Glomerular endothelial cell (primary cell): ENCODE measurements at regions not wholly inside any gene's neighbourhood (a gene's known extent, or its start where the extent isn't known, plus 50 kb on each side); places are given as distances from the start of the nearest gene placed in this dataset.
"Not testable (repeated sequence)": the region's sequence is repeated elsewhere in the genome, so short reads cannot be mapped to it uniquely, and the experiment has no call there.

Experiments
- DNase-seq: peaks from one replicate; pipeline ENCODE4 v3.0.0-alpha.2; 2011; ENCODE audit warnings: low read depth, low spot score; ENCODE audit errors: extremely low read depth

GRCh38 chr6:77089776-77090175 lies 373.5 kb downstream of the HTR1B start:
- DNase-seq: no peak

GRCh38 chr6:77087794-77088318 lies 375.4 kb downstream of the HTR1B start:
- not testable (repeated sequence) for DNase-seq

GRCh38 chr6:77074037-77074713 lies 389.1 kb downstream of the HTR1B start:
- DNase-seq: no peak

- no peak for DNase-seq
Observed at GRCh38 chr6:77073410-77073760, 389.9 kb downstream of the HTR1B start.

- DNase-seq: no peak
Observed at GRCh38 chr6:77072694-77073409, 390.4 kb downstream of the HTR1B start.

- DNase-seq: no peak
Observed at GRCh38 chr6:77063494-77063893, 399.8 kb downstream of the HTR1B start.

GRCh38 chr6:77055711-77056110 lies 407.6 kb downstream of the HTR1B start:
- DNase-seq: no peak

GRCh38 chr6:77040568-77041195 lies 422.6 kb downstream of the HTR1B start:
- DNase-seq: no peak

GRCh38 chr6:77038807-77039206 lies 424.5 kb downstream of the HTR1B start:
- no peak for DNase-seq

- DNase-seq: no peak
Observed at GRCh38 chr6:77037439-77037838, 425.9 kb downstream of the HTR1B start.

- no peak for DNase-seq
Observed at GRCh38 chr6:77036400-77036799, 426.9 kb downstream of the HTR1B start.

- no peak for DNase-seq
Observed at GRCh38 chr6:77034161-77034560, 429.1 kb downstream of the HTR1B start.

- DNase-seq: no peak
Observed at GRCh38 chr6:77030929-77031674, 432.2 kb downstream of the HTR1B start.

GRCh38 chr6:77026341-77026740 lies 436.9 kb downstream of the HTR1B start:
- DNase-seq: no peak

- no peak for DNase-seq
Observed at GRCh38 chr6:77025736-77026223, 437.5 kb downstream of the HTR1B start.

- DNase-seq: no peak
Observed at GRCh38 chr6:77021778-77022177, 441.5 kb downstream of the HTR1B start.

GRCh38 chr6:77021232-77021631 lies 442.1 kb downstream of the HTR1B start:
- no peak for DNase-seq

- DNase-seq: no peak
Observed at GRCh38 chr6:77019081-77019480, 444.2 kb downstream of the HTR1B start.

GRCh38 chr6:77017537-77017936 lies 445.8 kb downstream of the HTR1B start:
- no peak for DNase-seq

GRCh38 chr6:77015350-77015749 lies 447.9 kb downstream of the HTR1B start:
- no peak for DNase-seq
